ENCODE measurements at regions not wholly inside any gene's neighbourhood (a gene's known extent, or its start where the extent isn't known, plus 50 kb on each side); places are given as distances from the start of the nearest gene placed in this dataset.

DNA sequence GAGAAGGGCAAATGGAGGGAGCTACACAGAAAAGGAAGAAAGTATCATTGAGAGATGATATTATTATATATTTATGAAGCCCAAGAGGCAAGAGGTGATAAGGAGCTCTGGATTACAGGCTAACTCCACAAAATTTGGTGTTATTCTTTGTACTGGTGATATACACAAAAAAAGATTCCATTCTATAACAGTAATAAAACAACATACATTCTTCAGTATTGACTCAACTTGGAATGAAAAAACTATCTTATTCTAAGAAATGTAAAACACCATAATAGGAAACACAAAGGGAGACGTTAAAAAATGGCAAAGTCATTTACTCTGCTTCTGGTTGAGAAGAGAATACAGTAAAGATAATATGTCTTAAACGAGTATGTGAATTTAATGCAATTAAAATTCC, 99.4 kb downstream of the TEX35 start:
- H3K36me3 ChIP-seq (replicated peaks; ENCODE audit: low read depth, low read length): no peaks in the 10 kb centered on the region
- no peak overlapping the region for H3K4me3 ChIP-seq (ENCODE audit: low read length)
- H3K27me3 ChIP-seq (ENCODE audit: low read depth, low read length): 0 out of 2 replicates have a peak, but pooled peaks cover 3% of the 10 kb centered on the region
- H3K9ac ChIP-seq (ENCODE audit: low read length): no peak overlapping the region
- TF ChIP-seq CTCF (IDR thresholded peaks at IDR 0.05; ENCODE audit: low read depth, low read length) (no peak), EZH2phosphoT487 (IDR thresholded peaks at IDR 0.05; ENCODE audit: low read depth) (no peak)
- no peaks in the 10 kb centered on the region for H3K79me2 ChIP-seq (ENCODE audit: low read length)
- no peaks in the 10 kb centered on the region for H3K9me3 ChIP-seq (ENCODE audit: insufficient read depth, low read length)
- no peaks in the 10 kb centered on the region for H4K20me1 ChIP-seq (ENCODE audit: insufficient read depth, low read length)
- peaks cover 22% of the 10 kb centered on the region for H3K4me1 ChIP-seq (ENCODE audit: low read length)
- no peak overlapping the region for H3K4me2 ChIP-seq (ENCODE audit: low read length)
- no peak overlapping the region for H2AFZ ChIP-seq (ENCODE audit: low read depth, low read length)
- no peak overlapping the region for H3K27ac ChIP-seq (ENCODE audit: low read length)

DNA sequence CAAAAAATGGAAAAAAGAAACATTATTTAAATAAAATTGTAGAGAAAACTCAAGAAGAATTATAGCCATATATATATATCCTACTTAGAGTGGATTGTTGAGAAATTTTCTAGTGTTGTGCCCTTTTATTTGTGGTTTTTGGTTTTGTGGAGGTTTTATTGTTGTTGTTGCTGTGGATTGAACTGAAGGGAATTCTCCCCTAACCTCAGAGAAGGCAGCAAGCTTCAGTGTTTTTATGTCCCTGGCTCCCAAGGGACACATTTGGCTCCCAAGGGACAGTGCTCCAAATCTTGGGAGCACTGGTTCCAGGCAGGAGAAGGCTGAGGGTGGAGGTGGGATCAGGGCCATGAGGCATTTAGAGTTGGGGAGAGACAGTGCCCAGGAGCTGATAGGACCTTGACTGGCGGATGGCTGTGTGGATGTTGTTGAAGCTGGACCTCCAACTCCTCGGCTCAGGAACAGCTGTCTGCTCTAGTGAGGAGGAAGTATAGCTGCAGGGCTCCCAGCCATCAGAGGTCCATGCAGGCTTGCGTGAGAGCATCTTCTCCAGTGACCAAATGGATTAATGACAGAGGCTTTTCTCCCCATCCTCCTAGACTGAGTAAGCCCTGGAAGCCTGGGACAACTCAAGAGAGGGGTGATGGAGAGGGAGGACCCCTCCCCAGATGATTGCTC, 100.5 kb downstream of the TEX35 start:
- Histone ChIP-seq H3K36me3 (replicated peaks; ENCODE audit: low read depth, low read length) (no peaks in the 10 kb centered on the region), H3K9ac (ENCODE audit: low read length) (no peak overlapping the region), H3K4me1 (ENCODE audit: low read length) (peaks cover 11% of the 10 kb centered on the region), H3K27me3 (ENCODE audit: low read depth, low read length) (0 out of 2 replicates have a peak, but pooled peaks cover 3% of the 10 kb centered on the region), H4K20me1 (ENCODE audit: insufficient read depth, low read length) (no peaks in the 10 kb centered on the region), H3K4me2 (ENCODE audit: low read length) (no peak overlapping the region), H3K27ac (ENCODE audit: low read length) (no peak overlapping the region), H3K4me3 (ENCODE audit: low read length) (no peak overlapping the region), H2AFZ (ENCODE audit: low read depth, low read length) (no peak overlapping the region), H3K79me2 (ENCODE audit: low read length) (no peaks in the 10 kb centered on the region), H3K9me3 (ENCODE audit: insufficient read depth, low read length) (no peaks in the 10 kb centered on the region)
- TF ChIP-seq CTCF (IDR thresholded peaks at IDR 0.05; ENCODE audit: low read depth, low read length) (no peak), EZH2phosphoT487 (IDR thresholded peaks at IDR 0.05; ENCODE audit: low read depth) (no peak)

DNA sequence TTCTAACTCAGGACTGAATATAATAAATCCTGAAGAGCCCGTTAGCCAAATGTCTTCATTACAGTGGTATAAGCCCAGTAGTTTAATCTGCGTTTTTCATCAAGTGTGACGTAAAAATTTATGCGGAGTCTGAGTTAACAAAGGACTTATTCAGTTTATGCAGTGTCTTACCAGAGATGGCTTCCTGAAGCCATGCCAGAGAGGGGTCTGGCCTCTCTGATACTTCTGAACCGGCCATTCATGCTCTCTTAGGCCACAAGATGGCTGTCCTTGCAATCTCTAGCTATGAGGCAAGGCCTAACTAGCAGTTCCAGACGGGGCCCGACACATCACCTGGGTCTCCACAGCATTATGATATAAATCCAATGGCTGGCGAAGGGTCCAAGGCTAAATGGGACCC, 101.4 kb downstream of the TEX35 start:
- H3K79me2 ChIP-seq (ENCODE audit: low read length): no peaks in the 10 kb centered on the region
- no peak overlapping the region for H3K27ac ChIP-seq (ENCODE audit: low read length)
- no peak overlapping the region for H3K4me2 ChIP-seq (ENCODE audit: low read length)
- peak; percentile 34; the same call in 1 of the 2 replicates for TF ChIP-seq CTCF (IDR thresholded peaks at IDR 0.05; ENCODE audit: low read depth, low read length)
- no peak for TF ChIP-seq EZH2phosphoT487 (IDR thresholded peaks at IDR 0.05; ENCODE audit: low read depth)
- H2AFZ ChIP-seq (ENCODE audit: low read depth, low read length): no peak overlapping the region
- no peaks in the 10 kb centered on the region for H3K36me3 ChIP-seq (replicated peaks; ENCODE audit: low read depth, low read length)
- no peaks in the 10 kb centered on the region for H4K20me1 ChIP-seq (ENCODE audit: insufficient read depth, low read length)
- 0 out of 2 replicates have a peak, but pooled peaks cover 3% of the 10 kb centered on the region for H3K27me3 ChIP-seq (ENCODE audit: low read depth, low read length)
- no peaks in the 10 kb centered on the region for H3K9me3 ChIP-seq (ENCODE audit: insufficient read depth, low read length)
- no peak overlapping the region for H3K9ac ChIP-seq (ENCODE audit: low read length)
- peaks cover 8% of the 10 kb centered on the region for H3K4me1 ChIP-seq (ENCODE audit: low read length)
- H3K4me3 ChIP-seq (ENCODE audit: low read length): no peak overlapping the region

GRCh38 chr1:178619042-178619927, 105.8 kb upstream of the RALGPS2 start:
- H2AFZ ChIP-seq (ENCODE audit: low read depth, low read length): peak overlapping the region; percentile 78
- H3K4me1 ChIP-seq (ENCODE audit: low read length): peaks cover 9% of the 10 kb centered on the region
- no peaks in the 10 kb centered on the region for H4K20me1 ChIP-seq (ENCODE audit: insufficient read depth, low read length)
- no peak overlapping the region for H3K9ac ChIP-seq (ENCODE audit: low read length)
- no peak for TF ChIP-seq EZH2phosphoT487 (IDR thresholded peaks at IDR 0.05; ENCODE audit: low read depth)
- no peak for TF ChIP-seq CTCF (IDR thresholded peaks at IDR 0.05; ENCODE audit: low read depth, low read length)
- H3K4me3 ChIP-seq (ENCODE audit: low read length): no peak overlapping the region
- H3K27me3 ChIP-seq (ENCODE audit: low read depth, low read length): 0 out of 2 replicates have a peak, but pooled peaks cover 5% of the 10 kb centered on the region
- no peak overlapping the region for H3K27ac ChIP-seq (ENCODE audit: low read length)
- no peaks in the 10 kb centered on the region for H3K36me3 ChIP-seq (replicated peaks; ENCODE audit: low read depth, low read length)
- H3K79me2 ChIP-seq (ENCODE audit: low read length): no peaks in the 10 kb centered on the region
- H3K9me3 ChIP-seq (ENCODE audit: insufficient read depth, low read length): no peaks in the 10 kb centered on the region
- no peak overlapping the region for H3K4me2 ChIP-seq (ENCODE audit: low read length)
